Ovary (tissue), 7 donors: ENCODE measurements at regions not wholly inside any gene's neighbourhood (a gene's known extent, or its start where the extent isn't known, plus 50 kb on each side); places are given as distances from the start of the nearest gene placed in this dataset.

Experiments used
- DNase-seq, 5 donors: peaks; one replicate each; pipeline ENCODE4 v3.0.0-alpha.2; 2019 to 2020
- H3K27ac ChIP-seq, 2 donors: fragments of 200-600 bp; one replicate each; pipeline versions ENCODE4 v1.5.1 to v1.8.0; 2019 to 2022
- H3K27me3 ChIP-seq: fragments of 200-600 bp; one replicate; pipeline ENCODE4 v1.8.0; 2022
- H3K36me3 ChIP-seq: fragments of 200-600 bp; sonication (generic); one replicate; pipeline ENCODE4 v1.5.1; 2019
- H3K4me1 ChIP-seq: one replicate; pipeline ENCODE4 v1.8.1; 2013; ENCODE audit warnings: mild to moderate bottlenecking, moderate library complexity; ENCODE audit not compliant: insufficient read depth
- H3K4me3 ChIP-seq: fragments of 200-600 bp; sonication (generic); one replicate; pipeline ENCODE4 v1.5.1; 2017
- H3K9me3 ChIP-seq, 2 donors: fragments of 200-600 bp in 1 of 2; sonication (generic) in 1 of 2; one replicate each; pipeline versions ENCODE4 v1.5.1 to v1.8.1; 2013 to 2019; ENCODE audit warnings: mild to moderate bottlenecking in 1 of 2, moderate library complexity in 1 of 2
- EP300 ChIP-seq: sonication (generic); formaldehyde crosslinking; IDR thresholded peaks from one replicate; pipeline ENCODE4 v1.6.1; 2017; ENCODE audit warnings: antibody characterized with exemption
- POLR2A ChIP-seq: fragments of 450-650 bp; IDR thresholded peaks from one replicate; pipeline ENCODE4 v1.6.1; 2017; ENCODE audit warnings: antibody characterized with exemption, mild to moderate bottlenecking, moderate library complexity
- WGBS, 3 donors: extraction: QIAGEN DNeasy Blood & Tissue Kit in 1 of 3; methylation state at CpG; one replicate each; pipeline versions ENCODE4 v1.1.5 to v1.1.7; 2013 to 2017; 5-methylcytosine and 5-hydroxymethylcytosine counted together
- intact Hi-C, 4 donors: fragments of 100-400 bp; cut with DNase I; formaldehyde crosslinking; loops; one replicate each; pipeline versions ENCODE4 v1.11.0 to v1.15.1; 2022 to 2023
- TF ChIP-seq, protein P1 (sequence below), 3 donors: fragments of 450-650 bp in 2 of 3; fragments of 200-600 bp in 1 of 3; IDR thresholded peaks; one replicate each; pipeline versions ENCODE4 v1.5.1 to v1.8.0; 2016 to 2022; ENCODE audit warnings: antibody characterized with exemption in 3 of 3, mild to moderate bottlenecking in 1 of 3
- donor health status: DM: no; HTN: no; CAD: no; lungs with moderate emphysema.
- donor health status: DM: no; HTN: no; CAD: no.
- donor health status: Bipolar disorder and iron deficiency.
- donor health status: DM: no; HTN: no; CAD: no.
- donor health status: DM: yes; HTN: yes; CAD: no.

GRCh38 chr2:30068067-30068466 lies 78.7 kb upstream of the YPEL5 start:
- H3K36me3 ChIP-seq, result no peaks in the 10 kb centered on the region
- intact Hi-C loops, result no loop called here
- H3K27me3 ChIP-seq, result no peaks in the 10 kb centered on the region
- no peak for TF ChIP-seq EP300
- no peak for TF ChIP-seq POLR2A
- TF ChIP-seq, protein P1, sequence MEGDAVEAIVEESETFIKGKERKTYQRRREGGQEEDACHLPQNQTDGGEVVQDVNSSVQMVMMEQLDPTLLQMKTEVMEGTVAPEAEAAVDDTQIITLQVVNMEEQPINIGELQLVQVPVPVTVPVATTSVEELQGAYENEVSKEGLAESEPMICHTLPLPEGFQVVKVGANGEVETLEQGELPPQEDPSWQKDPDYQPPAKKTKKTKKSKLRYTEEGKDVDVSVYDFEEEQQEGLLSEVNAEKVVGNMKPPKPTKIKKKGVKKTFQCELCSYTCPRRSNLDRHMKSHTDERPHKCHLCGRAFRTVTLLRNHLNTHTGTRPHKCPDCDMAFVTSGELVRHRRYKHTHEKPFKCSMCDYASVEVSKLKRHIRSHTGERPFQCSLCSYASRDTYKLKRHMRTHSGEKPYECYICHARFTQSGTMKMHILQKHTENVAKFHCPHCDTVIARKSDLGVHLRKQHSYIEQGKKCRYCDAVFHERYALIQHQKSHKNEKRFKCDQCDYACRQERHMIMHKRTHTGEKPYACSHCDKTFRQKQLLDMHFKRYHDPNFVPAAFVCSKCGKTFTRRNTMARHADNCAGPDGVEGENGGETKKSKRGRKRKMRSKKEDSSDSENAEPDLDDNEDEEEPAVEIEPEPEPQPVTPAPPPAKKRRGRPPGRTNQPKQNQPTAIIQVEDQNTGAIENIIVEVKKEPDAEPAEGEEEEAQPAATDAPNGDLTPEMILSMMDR (IDR thresholded peaks at IDR 0.05), result no peak
- no peaks in the 10 kb centered on the region for H3K4me1 ChIP-seq
- no peaks in the 10 kb centered on the region for H3K9me3 ChIP-seq
- no peak for DNase-seq
- no peak overlapping the region for H3K27ac ChIP-seq
- no peak overlapping the region for H3K4me3 ChIP-seq

DNA sequence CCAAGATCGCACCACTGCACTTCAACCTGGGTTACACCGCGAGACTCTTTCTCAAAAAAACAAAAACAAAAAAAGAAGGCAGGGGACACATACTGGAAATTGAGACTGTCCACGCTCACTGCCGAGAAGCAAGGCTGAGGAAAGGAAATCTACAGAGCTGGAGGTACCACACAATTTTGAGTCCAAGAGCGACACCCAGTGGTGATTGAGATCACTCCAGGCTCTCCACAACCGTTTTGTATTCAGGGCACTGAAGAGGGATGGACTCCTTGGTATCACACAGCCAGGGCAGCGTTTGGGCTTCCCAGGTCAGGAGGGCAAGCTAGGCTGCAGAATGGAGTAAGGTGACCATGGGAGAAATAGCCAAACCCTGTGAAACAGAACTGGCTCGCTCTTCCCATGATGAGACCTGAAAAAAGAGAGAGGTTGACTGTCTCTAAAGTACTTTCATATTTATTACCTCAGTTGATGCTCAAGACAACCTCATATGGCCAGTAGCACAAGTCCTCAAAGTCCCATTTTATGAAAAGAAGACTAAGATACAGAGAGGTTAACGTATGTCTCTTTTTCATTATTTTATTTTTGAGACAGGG lies 74.5 kb upstream of the YPEL5 start:
- no peaks in the 10 kb centered on the region for H3K9me3 ChIP-seq
- no peaks in the 10 kb centered on the region for H3K36me3 ChIP-seq
- H3K27me3 ChIP-seq, result no peaks in the 10 kb centered on the region
- no peaks in the 10 kb centered on the region for H3K4me1 ChIP-seq
- H3K4me3 ChIP-seq, result no peak overlapping the region
- no peak for TF ChIP-seq POLR2A
- no peak for TF ChIP-seq EP300
- TF ChIP-seq, protein P1 (IDR thresholded peaks at IDR 0.05), result no peak
- intact Hi-C loops, result no loop called here
- H3K27ac ChIP-seq, result no peak overlapping the region
- peak; percentile 23 to 51 (median 40) for DNase-seq
- WGBS, 3 donors, result 24 to 27% (median 27%) methylated on average over 10 of the region's 10 CpGs

DNA sequence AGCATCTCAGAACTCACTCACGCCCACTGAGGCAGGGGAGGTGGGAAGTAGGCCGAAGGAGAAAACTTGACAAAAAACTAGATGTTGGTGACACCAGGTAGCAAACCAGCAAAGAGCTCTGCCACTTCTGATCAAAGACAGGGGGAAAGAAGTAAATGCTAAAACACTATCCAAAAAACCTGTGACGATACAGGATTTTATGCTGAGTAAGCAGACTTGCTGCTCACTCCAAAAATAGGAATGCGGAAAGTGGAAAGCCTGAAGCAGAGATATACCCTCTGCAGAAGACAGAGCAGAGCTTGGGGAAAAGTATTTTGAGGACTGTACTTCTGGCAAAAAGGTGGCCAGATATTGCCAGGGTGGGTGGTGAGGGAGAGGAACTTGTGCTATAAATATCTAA lies 73.3 kb upstream of the YPEL5 start:
- H3K27ac ChIP-seq, result no peak overlapping the region
- H3K27me3 ChIP-seq, result no peaks in the 10 kb centered on the region
- no peaks in the 10 kb centered on the region for H3K9me3 ChIP-seq
- H3K36me3 ChIP-seq, result no peaks in the 10 kb centered on the region
- WGBS, 3 donors, result 44 to 57% (median 54%) methylated on average over 4 of the region's 4 CpGs
- no peak for TF ChIP-seq POLR2A
- no peak overlapping the region for H3K4me3 ChIP-seq
- no peak for DNase-seq
- intact Hi-C loops, result no loop called here
- no peaks in the 10 kb centered on the region for H3K4me1 ChIP-seq

DNA sequence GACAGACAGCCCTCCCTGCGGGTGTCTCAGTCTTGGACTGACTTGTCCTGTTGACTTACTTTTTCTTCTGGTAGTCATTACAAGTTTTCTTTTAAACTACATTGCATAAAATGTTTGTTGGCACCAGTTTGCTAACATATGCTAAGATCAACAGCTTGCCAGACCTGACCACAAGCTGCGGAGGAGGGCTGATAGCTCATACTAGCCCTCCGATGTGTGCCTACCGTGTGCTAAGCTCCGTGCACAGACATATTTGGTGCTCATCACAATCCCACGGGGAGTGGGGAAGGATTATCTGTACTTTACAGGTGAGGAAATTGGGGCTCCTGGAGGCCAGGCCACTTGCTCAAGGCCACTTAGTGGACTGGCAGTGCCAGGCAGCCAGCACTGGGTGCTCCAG lies 72.8 kb upstream of the YPEL5 start:
- Histone ChIP-seq H3K27me3 (no peaks in the 10 kb centered on the region), H3K27ac (no peak overlapping the region), H3K9me3 (no peaks in the 10 kb centered on the region), H3K4me1 (no peaks in the 10 kb centered on the region), H3K36me3 (no peaks in the 10 kb centered on the region), H3K4me3 (no peak overlapping the region)
- 14 to 20% (median 19%) methylated on average over 6 of the region's 6 CpGs for WGBS, 3 donors
- DNase-seq, result no peak
- TF ChIP-seq POLR2A (no peak), EP300 (no peak)
- TF ChIP-seq, protein P1 (IDR thresholded peaks at IDR 0.05), result no peak
- intact Hi-C loops, result no loop called here

- Histone ChIP-seq H3K4me3 (no peak overlapping the region), H3K9me3 (no peaks in the 10 kb centered on the region), H3K36me3 (no peaks in the 10 kb centered on the region), H3K27ac (no peak overlapping the region), H3K4me1 (no peaks in the 10 kb centered on the region), H3K27me3 (no peaks in the 10 kb centered on the region)
- TF ChIP-seq, protein P1 (IDR thresholded peaks at IDR 0.05), result no peak
- TF ChIP-seq POLR2A (no peak), EP300 (no peak)
- 0 to 60% (median 45%) methylated on average over 1 of the region's 1 CpG for WGBS, 3 donors
- intact Hi-C loops, result no loop called here
- DNase-seq, result no peak
Measured at GRCh38 chr2:30078521-30078920, 68.3 kb upstream of the YPEL5 start.
